GM12878 (cell line): ENCODE measurements at regions not wholly inside any gene's neighbourhood (a gene's known extent, or its start where the extent isn't known, plus 50 kb on each side); places are given as distances from the start of the nearest gene placed in this dataset.

Experiments used
- ATAC-seq: fragments of 200-7000 bp; cut with Tn5 transposase; 3 replicates; pipeline ENCODE4 v1.9.1; 2020; ENCODE audit warnings: mild to moderate bottlenecking, moderate library complexity
- BruUV-seq: library from RNA; stranded (reverse); fragments of 400-500 nt; replicated peaks from 2 replicates; lab custom pipeline; 2021; lab: Mats Ljungman, UMichigan
- CTCF ChIA-PET: fragments of 300-600 bp; sonication (Branson Sonifier 250); formaldehyde crosslinking; extraction: SDS; loops from one replicate; lab custom pipeline; 2021; ENCODE audit warnings: inconsistent platforms; lab: Yijun Ruan, JAX
- POLR2A ChIA-PET: fragments of 350-600 bp; formaldehyde crosslinking; extraction: SDS; loops from one replicate; lab custom pipeline; 2021; ENCODE audit warnings: inconsistent platforms; lab: Charles Lee
- RAD21 ChIA-PET: fragments of 300-600 bp; sonication (Branson Sonifier 250); formaldehyde crosslinking; loops from one replicate; lab custom pipeline; 2023; ENCODE audit warnings: antibody characterized with exemption; ENCODE audit not compliant: unreplicated experiment; lab: Charles Lee
- SMC1A ChIA-PET: fragments of 300-600 bp; sonication (Branson Sonifier 250); formaldehyde crosslinking; loops from one replicate; lab custom pipeline; 2023; ENCODE audit not compliant: unreplicated experiment, uncharacterized antibody; lab: Charles Lee
- DNase-seq: peaks from one replicate; pipeline ENCODE4 v3.0.0-alpha.2; 2011; ENCODE audit warnings: low read depth, low spot score
- FAIRE-seq: peaks from 3 replicates; lab custom pipeline; 2011; peaks lifted over from hg19 to GRCh38; lab: Jason Lieb, UNC
- H2AFZ ChIP-seq: 2 replicates; pipeline ENCODE4 v1.6.0; 2011; ENCODE audit warnings: low read depth, low read length, control low read depth; ENCODE audit not compliant: control insufficient read depth
- H3K27ac ChIP-seq: 2 replicates; pipeline ENCODE4 v1.5.1; 2011; ENCODE audit warnings: control low read depth; ENCODE audit not compliant: control insufficient read depth, insufficient read depth
- H3K27me3 ChIP-seq, 2 experiments: replicated peaks in 1 of 2; 2 replicates each; pipeline versions ENCODE4 v1.6.0 to v1.6.1; 2011; ENCODE audit warnings: low read length in 1 of 2; ENCODE audit not compliant: control insufficient read depth in 2 of 2, insufficient read depth in 2 of 2
- H3K36me3 ChIP-seq, 2 experiments: 2 replicates each; pipeline ENCODE4 v1.5.1; 2011; ENCODE audit warnings: low read length in 1 of 2; ENCODE audit not compliant: control insufficient read depth in 2 of 2, insufficient read depth in 2 of 2
- H3K4me1 ChIP-seq: 2 replicates; pipeline ENCODE4 v1.6.1; 2011; ENCODE audit warnings: mild to moderate bottlenecking, low read length, moderate library complexity, mixed read lengths; ENCODE audit not compliant: control insufficient read depth, insufficient read depth
- H3K4me2 ChIP-seq: 2 replicates; pipeline ENCODE4 v1.6.0; 2011; ENCODE audit warnings: control low read depth; ENCODE audit not compliant: control insufficient read depth, insufficient read depth
- H3K4me3 ChIP-seq: fragments of 200-600 bp; sonication (generic); 2 replicates; pipeline ENCODE4 v1.5.1; 2016
- H3K79me2 ChIP-seq: 2 replicates; pipeline ENCODE4 v1.6.0; 2011; ENCODE audit warnings: low read length; ENCODE audit not compliant: control insufficient read depth, insufficient read depth
- H3K9ac ChIP-seq: 2 replicates; pipeline ENCODE4 v1.8.0; 2011; ENCODE audit warnings: low read length, control low read depth, mixed read lengths; ENCODE audit not compliant: control insufficient read depth, insufficient read depth
- H3K9me3 ChIP-seq: replicated peaks from 3 replicates; pipeline ENCODE4 v1.5.1; 2011; ENCODE audit warnings: mild to moderate bottlenecking, low read length; ENCODE audit not compliant: control insufficient read depth, insufficient read depth
- H4K20me1 ChIP-seq: 2 replicates; pipeline ENCODE4 v1.6.0; 2011; ENCODE audit not compliant: control insufficient read depth, insufficient read depth
- CEBPB ChIP-seq, 2 experiments: fragments of 150-350 bp in 1 of 2; IDR thresholded peaks; 2 replicates each; pipeline ENCODE4 v1.6.1; 2012 to 2014; ENCODE audit warnings: low read depth in 2 of 2, low read length in 2 of 2, borderline replicate concordance in 1 of 2, inconsistent platforms in 1 of 2
- HDAC6 ChIP-seq: fragments of 200-600 bp; sonication (generic); IDR thresholded peaks from one replicate; pipeline ENCODE4 v1.8.0; 2017; ENCODE audit warnings: antibody characterized with exemption; ENCODE audit not compliant: unreplicated experiment
- IKZF2 ChIP-seq, 2 experiments: fragments of 450-650 bp; IDR thresholded peaks; 2 replicates each; pipeline ENCODE4 v1.6.1; 2017; ENCODE audit warnings: mild to moderate bottlenecking in 2 of 2, moderate library complexity in 2 of 2
- IRF3 ChIP-seq: fragments of 450-650 bp; IDR thresholded peaks from 2 replicates; pipeline ENCODE4 v1.6.1; 2014; ENCODE audit warnings: mild to moderate bottlenecking
- MXI1 ChIP-seq: fragments of 150-350 bp; IDR thresholded peaks from 2 replicates; pipeline ENCODE4 v1.6.1; 2011; ENCODE audit warnings: low read depth, mild to moderate bottlenecking, inconsistent platforms, low read length, improper control_type of control experiment
- PAX8 ChIP-seq: fragments of 450-650 bp; IDR thresholded peaks from 2 replicates; pipeline ENCODE4 v1.6.1; 2017; ENCODE audit warnings: mild to moderate bottlenecking, moderate library complexity
- PRDM15 ChIP-seq: fragments of 450-650 bp; formaldehyde crosslinking; IDR thresholded peaks from 2 replicates; pipeline ENCODE4 v1.4.0; 2020; ENCODE audit warnings: mild to moderate bottlenecking, moderate library complexity
- RCOR1 ChIP-seq: conservative IDR thresholded peaks from 2 replicates; pipeline ENCODE4 v1.6.1; 2012; ENCODE audit warnings: low read depth, low read length, improper control_type of control experiment
- SPI1 ChIP-seq: IDR thresholded peaks from 2 replicates; pipeline ENCODE4 v1.6.1; 2011; ENCODE audit warnings: low read depth, mild to moderate bottlenecking, low read length, moderate library complexity, borderline replicate concordance; ENCODE audit not compliant: insufficient read depth
- ZNF24 ChIP-seq: fragments of 450-650 bp; IDR thresholded peaks from 2 replicates; pipeline ENCODE4 v1.6.1; 2017; ENCODE audit warnings: antibody characterized with exemption, mild to moderate bottlenecking
- ZNF592 ChIP-seq: fragments of 450-650 bp; IDR thresholded peaks from 2 replicates; pipeline ENCODE4 v1.6.1; 2017; ENCODE audit warnings: mild to moderate bottlenecking, moderate library complexity
- WGBS: methylation state at CpG from one replicate; pipeline ENCODE4 v1.1.6; 2016; ENCODE audit warnings: low lambda C conversion rate; ENCODE audit not compliant: insufficient replicate concordance, insufficient coverage; ENCODE audit errors: missing lambda C conversion rate; 5-methylcytosine and 5-hydroxymethylcytosine counted together
- in situ Hi-C: fragments of 300-500 bp; cut with MboI; formaldehyde crosslinking; loops from 9 replicates; pipeline ENCODE4 v1.14.3; 2018; ENCODE audit warnings: mixed read lengths
- intact Hi-C: fragments of 100-400 bp; cut with micrococcal nuclease; formaldehyde crosslinking; loops from one replicate; pipeline ENCODE4 v1.14.2; 2022; ENCODE audit not compliant: unreplicated experiment

GRCh38 chr1:23622284-23622683 is 63.0 kb upstream of the ID3 start:
- H3K27me3 ChIP-seq = no peaks in the 10 kb centered on the region
- H2AFZ ChIP-seq = no peak overlapping the region
- no peak overlapping the region for H3K4me2 ChIP-seq
- H4K20me1 ChIP-seq = no peaks in the 10 kb centered on the region
- RAD21 ChIA-PET = interaction anchor here (0.5 to 3.3 kb wide), 3 partner anchors 8 to 45 kb away, joined by 3 to 10 read pairs (median 6); no protein-coding TSS in a partner anchor
- CTCF ChIA-PET = interaction anchor here (1.0 to 5.1 kb wide), 6 partner anchors 10 to 125 kb away, joined by 3 to 34 read pairs (median 12); no protein-coding TSS in a partner anchor
- SMC1A ChIA-PET = interaction anchor here (1.6 to 2.3 kb wide), 3 partner anchors 31 to 77 kb away, joined by 5 to 7 read pairs (median 5); no protein-coding TSS in a partner anchor
- intact Hi-C loops (no loop called here), in situ Hi-C loops (no loop called here)
- 87% methylated on average over 4 of the region's 4 CpGs for WGBS
- POLR2A ChIA-PET = interaction anchor here (0.6 to 5.8 kb wide), 3 partner anchors 22 to 281 kb away, joined by 3 to 55 read pairs (median 4); no protein-coding TSS in a partner anchor
- no peaks in the 10 kb centered on the region for H3K9me3 ChIP-seq
- BruUV-seq = no TSS peak
- FAIRE-seq (no peak), ATAC-seq (no peak), DNase-seq (no peak)
- no peak overlapping the region for H3K27ac ChIP-seq
- no peaks in the 10 kb centered on the region for H3K79me2 ChIP-seq
- H3K4me1 ChIP-seq = peaks cover 54% of the 10 kb centered on the region
- H3K4me3 ChIP-seq = no peak overlapping the region
- H3K36me3 ChIP-seq = no peaks in the 10 kb centered on the region
- H3K9ac ChIP-seq = no peak overlapping the region
- TF ChIP-seq HDAC6 = no peak
- TF ChIP-seq IKZF2 (IDR thresholded peaks at IDR 0.05) = no peak
- TF ChIP-seq CEBPB (IDR thresholded peaks at IDR 0.05; ENCODE audit: borderline replicate concordance in 1 of 2, low read depth in 2 of 2, low read length in 2 of 2) = no peak
- TF ChIP-seq MXI1 = no peak
- TF ChIP-seq RCOR1 = no peak
- no peak for TF ChIP-seq ZNF592
- TF ChIP-seq PAX8 = no peak
- no peak for TF ChIP-seq IRF3
- no peak for TF ChIP-seq ZNF24
- no peak for TF ChIP-seq PRDM15
- no peak for TF ChIP-seq SPI1
